ENCODE measurements at regions not wholly inside any gene's neighbourhood (a gene's known extent, or its start where the extent isn't known, plus 50 kb on each side); places are given as distances from the start of the nearest gene placed in this dataset.

- Mint-ChIP-seq H3K27ac (no peak overlapping the region), H3K4me3 (no peak overlapping the region), H3K9me3 (peaks cover 6 to 10% of the 10 kb centered on the region in 2 donors), H3K36me3 (peaks cover 2% of the 10 kb centered on the region), H3K27me3 (ENCODE audit: low read depth in 2 of 2) (no peaks in the 10 kb centered on the region), H3K4me1 (no peaks in the 10 kb centered on the region)
- no peak overlapping the region for H3K4me3 ChIP-seq (ENCODE audit: low read length)
- H3K27me3 ChIP-seq (ENCODE audit: control insufficient read depth, insufficient read depth, low read length) = no peaks in the 10 kb centered on the region
- no peak overlapping the region for H3K27ac ChIP-seq (ENCODE audit: low read length)
- ATAC-seq (no peak), DNase-seq (no peak)
- H3K4me1 ChIP-seq (ENCODE audit: control insufficient read depth, insufficient read depth, low read length) = no peaks in the 10 kb centered on the region
- TF ChIP-seq CTCF (IDR thresholded peaks at IDR 0.05) = no peak
- intact Hi-C loops (cut with micrococcal nuclease) = no loop called here
- WGBS (ENCODE audit: insufficient coverage) = 6% methylated on average over 3 of the region's 4 CpGs
- no peaks in the 10 kb centered on the region for H3K9me3 ChIP-seq (ENCODE audit: control insufficient read depth, insufficient read depth, low read length)
- no peaks in the 10 kb centered on the region for H3K36me3 ChIP-seq (ENCODE audit: control insufficient read depth, insufficient read depth, low read length)
These were observed 247.5 kb upstream of the LRATD1 start for GRCh38 chr2:14385043-14385442.

- WGBS (ENCODE audit: insufficient coverage) = 87% methylated on average over 4 of the region's 4 CpGs
- Histone ChIP-seq H3K36me3 (ENCODE audit: control insufficient read depth, insufficient read depth, low read length) (no peaks in the 10 kb centered on the region), H3K4me1 (ENCODE audit: control insufficient read depth, insufficient read depth, low read length) (no peaks in the 10 kb centered on the region), H3K4me3 (ENCODE audit: low read length) (no peak overlapping the region), H3K27me3 (ENCODE audit: control insufficient read depth, insufficient read depth, low read length) (no peaks in the 10 kb centered on the region), H3K9me3 (ENCODE audit: control insufficient read depth, insufficient read depth, low read length) (no peaks in the 10 kb centered on the region), H3K27ac (ENCODE audit: low read length) (no peak overlapping the region)
- intact Hi-C loops (cut with micrococcal nuclease) = no loop called here
- TF ChIP-seq CTCF (IDR thresholded peaks at IDR 0.05) = no peak
- Mint-ChIP-seq H3K36me3 (no peaks in the 10 kb centered on the region), H3K4me1 (no peaks in the 10 kb centered on the region), H3K27ac (no peak overlapping the region), H3K27me3 (ENCODE audit: low read depth in 2 of 2) (no peaks in the 10 kb centered on the region), H3K4me3 (no peak overlapping the region), H3K9me3 (peaks cover 11 to 12% of the 10 kb centered on the region in 2 donors)
- DNase-seq (no peak), ATAC-seq (no peak)
These were observed 245.2 kb upstream of the LRATD1 start for GRCh38 chr2:14387332-14387731.

GRCh38 chr2:14388724-14389123, 243.8 kb upstream of the LRATD1 start:
- Histone ChIP-seq H3K27ac (ENCODE audit: low read length) (no peak overlapping the region), H3K9me3 (ENCODE audit: control insufficient read depth, insufficient read depth, low read length) (no peaks in the 10 kb centered on the region), H3K4me1 (ENCODE audit: control insufficient read depth, insufficient read depth, low read length) (no peaks in the 10 kb centered on the region), H3K36me3 (ENCODE audit: control insufficient read depth, insufficient read depth, low read length) (no peaks in the 10 kb centered on the region), H3K27me3 (ENCODE audit: control insufficient read depth, insufficient read depth, low read length) (no peaks in the 10 kb centered on the region), H3K4me3 (ENCODE audit: low read length) (no peak overlapping the region)
- H3K4me1 Mint-ChIP-seq = no peaks in the 10 kb centered on the region
- H3K4me3 Mint-ChIP-seq = no peak overlapping the region
- H3K27me3 Mint-ChIP-seq (ENCODE audit: low read depth in 2 of 2) = no peaks in the 10 kb centered on the region
- WGBS (ENCODE audit: insufficient coverage) = 95% methylated on average over 2 of the region's 2 CpGs
- no peak for ATAC-seq
- intact Hi-C loops (cut with micrococcal nuclease) = no loop called here
- DNase-seq = no peak
- H3K36me3 Mint-ChIP-seq = no peaks in the 10 kb centered on the region
- peaks cover 12 to 14% of the 10 kb centered on the region in 2 donors for H3K9me3 Mint-ChIP-seq
- no peak for TF ChIP-seq CTCF (IDR thresholded peaks at IDR 0.05)
- no peak overlapping the region for H3K27ac Mint-ChIP-seq

GRCh38 chr2:14396533-14397083, 235.9 kb upstream of the LRATD1 start:
- 97% methylated on average over 2 of the region's 3 CpGs for WGBS (ENCODE audit: insufficient coverage)
- intact Hi-C loops (cut with micrococcal nuclease) = no loop called here
- Mint-ChIP-seq H3K9me3 (peaks cover 5 to 9% of the 10 kb centered on the region in 2 donors), H3K36me3 (no peaks in the 10 kb centered on the region), H3K27ac (no peak overlapping the region), H3K4me1 (no peaks in the 10 kb centered on the region), H3K4me3 (no peak overlapping the region), H3K27me3 (ENCODE audit: low read depth in 2 of 2) (no peaks in the 10 kb centered on the region)
- ATAC-seq (no peak), DNase-seq (no peak)
- Histone ChIP-seq H3K36me3 (ENCODE audit: control insufficient read depth, insufficient read depth, low read length) (no peaks in the 10 kb centered on the region), H3K27me3 (ENCODE audit: control insufficient read depth, insufficient read depth, low read length) (no peaks in the 10 kb centered on the region), H3K4me3 (ENCODE audit: low read length) (no peak overlapping the region), H3K4me1 (ENCODE audit: control insufficient read depth, insufficient read depth, low read length) (no peaks in the 10 kb centered on the region), H3K27ac (ENCODE audit: low read length) (no peak overlapping the region), H3K9me3 (ENCODE audit: control insufficient read depth, insufficient read depth, low read length) (no peaks in the 10 kb centered on the region)
- no peak for TF ChIP-seq CTCF (IDR thresholded peaks at IDR 0.05)

Data from natural killer cell (primary cell).